ENCODE measurements at regions not wholly inside any gene's neighbourhood (a gene's known extent, or its start where the extent isn't known, plus 50 kb on each side); places are given as distances from the start of the nearest gene placed in this dataset.
"Not testable (repeated sequence)": the region's sequence is repeated elsewhere in the genome, so short reads cannot be mapped to it uniquely, and the experiment has no call there.

GRCh38 chr2:67579806-67580205 lies 182.7 kb downstream of the ETAA1 start:
- ATAC-seq: no peak
- Mint-ChIP-seq H3K27ac (no peak overlapping the region), H3K9me3 (peaks cover 14 to 17% of the 10 kb centered on the region in 2 donors)

GRCh38 chr2:67581751-67582150 lies 184.6 kb downstream of the ETAA1 start:
- ATAC-seq (no peak), DNase-seq (ENCODE audit: low spot score in 2 of 2) (no peak)
- Mint-ChIP-seq H3K27ac (no peak overlapping the region), H3K9me3 (peaks cover 25 to 34% of the 10 kb centered on the region in 2 donors), H3K36me3 (peaks cover 9 to 24% of the 10 kb centered on the region in 2 donors)

More at GRCh38 chr2:67579806-67580205, 182.7 kb downstream of the ETAA1 start:
- peaks cover 5 to 11% of the 10 kb centered on the region in 2 donors for H3K36me3 Mint-ChIP-seq
- DNase-seq (ENCODE audit: low spot score in 2 of 2): no peak

DNA sequence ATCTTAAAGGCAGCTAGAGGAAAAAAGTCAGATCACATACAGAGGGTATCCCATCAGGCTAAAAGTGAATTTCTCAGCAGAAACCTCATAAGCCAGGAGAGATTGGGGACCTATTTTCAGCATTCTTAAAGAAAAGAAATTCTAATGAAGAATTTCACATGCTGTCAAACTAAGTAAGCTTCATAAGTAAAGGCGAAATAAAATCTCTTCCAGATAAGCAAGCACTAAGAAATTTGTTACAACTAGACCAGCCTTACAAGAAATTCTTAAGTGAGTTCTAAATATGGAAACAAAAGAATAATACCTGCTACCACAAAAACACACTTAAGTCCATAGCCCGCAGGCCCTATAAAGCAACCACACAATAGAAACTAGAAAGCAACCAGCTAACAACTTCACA lies 186.1 kb downstream of the ETAA1 start:
- ATAC-seq: no peak
- Mint-ChIP-seq H3K9me3 (peaks cover 25 to 34% of the 10 kb centered on the region in 2 donors), H3K36me3 (peaks cover 9 to 24% of the 10 kb centered on the region in 2 donors), H3K27ac (no peak overlapping the region)
- DNase-seq (ENCODE audit: low spot score in 2 of 2): no peak

DNA sequence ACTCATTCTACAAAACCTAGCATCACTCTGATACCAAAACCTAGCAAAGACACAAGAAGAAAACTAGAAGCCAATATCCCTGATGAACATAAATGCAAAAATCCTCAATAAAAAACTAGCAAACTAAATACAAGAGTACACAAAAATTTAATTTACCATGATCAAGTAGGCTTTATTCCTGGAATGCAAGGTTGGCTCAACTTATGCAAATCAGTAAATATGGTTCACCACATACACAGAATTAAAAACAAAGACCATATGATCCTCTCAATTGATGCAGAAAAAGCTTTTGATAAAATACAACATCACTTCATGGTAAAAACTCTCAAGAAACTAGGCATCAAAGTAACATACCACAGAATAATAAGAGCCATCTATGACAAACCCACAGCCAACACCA lies 188.3 kb downstream of the ETAA1 start:
- DNase-seq (ENCODE audit: low spot score in 2 of 2) (no peak), ATAC-seq (no peak)
- no peak overlapping the region for H3K27ac Mint-ChIP-seq
- H3K36me3 Mint-ChIP-seq: peaks cover 9 to 31% of the 10 kb centered on the region in 2 donors
- peaks cover 30 to 38% of the 10 kb centered on the region in 2 donors for H3K9me3 Mint-ChIP-seq

DNA sequence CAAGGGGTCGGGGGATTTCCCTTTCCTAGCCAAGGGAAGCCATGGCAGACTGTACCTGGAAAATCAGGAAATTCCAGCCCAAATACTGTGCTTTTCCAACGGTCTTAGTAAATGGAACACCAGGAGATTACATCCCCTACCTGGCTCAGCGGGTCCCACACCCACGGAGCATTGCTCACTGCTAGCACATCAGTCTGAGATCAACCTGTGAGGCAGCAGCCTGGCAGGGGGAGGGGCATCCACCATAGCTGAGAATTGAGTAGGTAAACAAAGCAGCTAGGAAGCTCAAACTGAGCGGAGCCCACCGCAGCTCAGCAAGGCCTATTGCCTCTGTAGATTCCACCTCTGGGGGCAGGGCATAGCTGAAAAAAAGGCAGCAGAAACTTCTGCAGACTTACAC lies 192.0 kb downstream of the ETAA1 start:
- peaks cover 39 to 44% of the 10 kb centered on the region in 2 donors for H3K9me3 Mint-ChIP-seq
- H3K27ac Mint-ChIP-seq: not testable (repeated sequence)

DNA sequence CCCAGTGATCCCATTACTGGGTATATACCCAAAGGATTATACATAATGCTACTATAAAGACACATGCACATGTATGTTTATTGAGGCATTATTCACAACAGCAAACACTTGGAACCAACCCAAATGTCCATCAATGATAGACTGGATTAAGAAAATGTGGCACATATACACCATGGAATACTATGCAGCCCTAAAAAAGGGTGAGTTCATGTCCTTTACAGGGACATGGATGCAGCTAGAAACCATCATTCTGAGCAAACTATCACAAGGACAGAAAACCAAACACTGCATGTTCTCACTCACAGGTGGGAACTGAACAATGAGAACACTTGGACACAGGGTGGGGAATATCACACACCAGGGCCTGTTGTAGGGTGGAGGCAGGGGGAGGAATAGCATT lies 197.4 kb downstream of the ETAA1 start:
- H3K9me3 Mint-ChIP-seq: peaks cover 19 to 26% of the 10 kb centered on the region in 2 donors
- not testable (repeated sequence) for ATAC-seq; DNase-seq (ENCODE audit: low spot score in 2 of 2); H3K27ac Mint-ChIP-seq
- H3K36me3 Mint-ChIP-seq: peaks cover 0 to 16% of the 10 kb centered on the region in 2 donors

More for the DNA sequence above, 192.0 kb downstream of the ETAA1 start:
- not testable (repeated sequence) for DNase-seq (ENCODE audit: low spot score in 2 of 2); ATAC-seq
- peaks cover 9 to 34% of the 10 kb centered on the region in 2 donors for H3K36me3 Mint-ChIP-seq

DNA sequence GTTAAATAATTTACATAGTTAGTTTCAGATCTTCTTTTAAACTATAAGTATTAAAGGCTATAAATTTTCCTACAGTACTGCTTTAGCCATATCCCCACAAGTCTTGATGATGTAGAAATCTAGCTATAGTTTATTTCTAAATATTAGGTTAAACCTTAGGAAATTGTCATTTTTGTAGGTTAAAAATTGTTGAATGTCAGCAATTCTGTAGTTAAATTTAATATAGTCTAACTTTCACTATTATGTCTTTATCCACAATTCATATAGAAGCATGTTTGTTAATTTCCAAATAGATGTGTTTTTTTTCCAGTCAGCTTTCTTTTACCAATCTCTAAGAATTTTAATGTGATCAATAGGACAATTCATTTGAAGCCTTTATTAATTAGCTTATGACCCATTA lies 199.7 kb downstream of the ETAA1 start:
- ATAC-seq: no peak
- Mint-ChIP-seq H3K9me3 (peaks cover 2 to 12% of the 10 kb centered on the region in 2 donors), H3K27ac (no peak overlapping the region), H3K36me3 (peaks cover 0 to under 1% of the 10 kb centered on the region in 2 donors)
- DNase-seq (ENCODE audit: low spot score in 2 of 2): no peak

GRCh38 chr2:67599561-67599960 lies 202.4 kb downstream of the ETAA1 start:
- DNase-seq (ENCODE audit: low spot score in 2 of 2) (no peak), ATAC-seq (no peak)
- Mint-ChIP-seq H3K36me3 (no peaks in the 10 kb centered on the region), H3K9me3 (peaks cover 0 to 4% of the 10 kb centered on the region in 2 donors), H3K27ac (no peak overlapping the region)

- no peak for DNase-seq (ENCODE audit: low spot score in 2 of 2)
- peaks cover 0 to under 1% of the 10 kb centered on the region in 2 donors for H3K9me3 Mint-ChIP-seq
- ATAC-seq: no peak
- H3K27ac Mint-ChIP-seq: no peak overlapping the region
- H3K36me3 Mint-ChIP-seq: no peaks in the 10 kb centered on the region
Measured at GRCh38 chr2:67600222-67600871, 203.2 kb downstream of the ETAA1 start.

- H3K9me3 Mint-ChIP-seq: no peaks in the 10 kb centered on the region
- ATAC-seq: no peak
- no peaks in the 10 kb centered on the region for H3K36me3 Mint-ChIP-seq
- no peak for DNase-seq (ENCODE audit: low spot score in 2 of 2)
- no peak overlapping the region for H3K27ac Mint-ChIP-seq
Measured at GRCh38 chr2:67600946-67601345, 203.8 kb downstream of the ETAA1 start.

- no peak overlapping the region for H3K27ac Mint-ChIP-seq
- DNase-seq (ENCODE audit: low spot score in 2 of 2): no peak
- no peaks in the 10 kb centered on the region for H3K9me3 Mint-ChIP-seq
- H3K36me3 Mint-ChIP-seq: no peaks in the 10 kb centered on the region
- no peak for ATAC-seq
Measured at GRCh38 chr2:67604360-67604759, 207.2 kb downstream of the ETAA1 start.

- no peak overlapping the region for H3K27ac Mint-ChIP-seq
- no peak for DNase-seq (ENCODE audit: low spot score in 2 of 2)
- no peak for ATAC-seq
- H3K36me3 Mint-ChIP-seq: no peaks in the 10 kb centered on the region
- H3K9me3 Mint-ChIP-seq: no peaks in the 10 kb centered on the region
Measured at GRCh38 chr2:67612576-67613042, 215.5 kb downstream of the ETAA1 start.

DNA sequence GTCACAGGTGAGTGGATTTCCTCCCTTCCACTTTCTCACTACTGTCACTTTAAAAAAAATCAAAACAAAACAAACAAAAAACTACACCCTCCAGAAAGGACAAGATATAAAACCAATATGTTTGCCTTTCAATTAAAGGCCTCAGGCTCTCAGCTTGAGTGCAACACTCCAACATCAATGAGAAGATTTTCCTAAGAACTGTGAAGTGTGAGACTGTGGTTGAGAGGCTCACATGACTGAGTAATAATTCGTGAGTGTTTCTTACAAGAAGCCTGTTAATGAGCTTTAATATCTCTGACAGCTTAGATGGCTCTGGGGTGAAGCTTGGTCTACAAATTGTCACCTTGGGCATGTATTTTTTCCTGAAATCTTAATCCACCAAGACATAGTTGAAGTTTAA lies 216.1 kb downstream of the ETAA1 start:
- no peak for ATAC-seq
- Mint-ChIP-seq H3K27ac (no peak overlapping the region), H3K9me3 (no peaks in the 10 kb centered on the region), H3K36me3 (no peaks in the 10 kb centered on the region)
- no peak for DNase-seq (ENCODE audit: low spot score in 2 of 2)

GRCh38 chr2:67614454-67614853 lies 217.3 kb downstream of the ETAA1 start:
- no peaks in the 10 kb centered on the region for H3K9me3 Mint-ChIP-seq
- no peak for DNase-seq (ENCODE audit: low spot score in 2 of 2)
- H3K36me3 Mint-ChIP-seq: no peaks in the 10 kb centered on the region
- no peak overlapping the region for H3K27ac Mint-ChIP-seq
- no peak for ATAC-seq

DNA sequence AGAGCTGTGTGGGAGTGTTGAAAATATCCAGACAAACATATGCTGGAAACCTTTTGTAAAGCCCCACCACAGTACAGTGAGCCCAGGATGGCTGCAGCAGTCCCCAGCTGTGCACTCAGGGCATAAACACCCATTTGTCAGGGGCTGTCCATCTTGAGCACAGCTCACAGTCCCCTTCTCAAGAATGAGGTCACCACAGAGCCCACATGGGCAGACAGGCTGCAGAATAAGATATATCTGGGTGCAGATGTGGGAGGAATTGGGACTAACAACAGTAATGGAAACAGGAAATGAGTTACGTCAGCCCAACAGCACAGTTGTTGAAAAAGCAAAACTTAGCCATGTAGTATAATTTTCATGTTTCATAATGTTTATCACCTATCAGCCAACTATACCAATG lies 219.6 kb downstream of the ETAA1 start:
- DNase-seq (ENCODE audit: low spot score in 2 of 2) (no peak), ATAC-seq (peak in 1 of 2 donors; percentile 43)
- no peaks in the 10 kb centered on the region for H3K9me3 Mint-ChIP-seq

GRCh38 chr2:67619204-67619603 lies 222.1 kb downstream of the ETAA1 start:
- ATAC-seq (no peak), DNase-seq (ENCODE audit: low spot score in 2 of 2) (no peak)
- Mint-ChIP-seq H3K9me3 (no peaks in the 10 kb centered on the region), H3K27ac (no peak overlapping the region), H3K36me3 (no peaks in the 10 kb centered on the region)

More for the DNA sequence above, 219.6 kb downstream of the ETAA1 start:
- no peaks in the 10 kb centered on the region for H3K36me3 Mint-ChIP-seq
- no peak overlapping the region for H3K27ac Mint-ChIP-seq

DNA sequence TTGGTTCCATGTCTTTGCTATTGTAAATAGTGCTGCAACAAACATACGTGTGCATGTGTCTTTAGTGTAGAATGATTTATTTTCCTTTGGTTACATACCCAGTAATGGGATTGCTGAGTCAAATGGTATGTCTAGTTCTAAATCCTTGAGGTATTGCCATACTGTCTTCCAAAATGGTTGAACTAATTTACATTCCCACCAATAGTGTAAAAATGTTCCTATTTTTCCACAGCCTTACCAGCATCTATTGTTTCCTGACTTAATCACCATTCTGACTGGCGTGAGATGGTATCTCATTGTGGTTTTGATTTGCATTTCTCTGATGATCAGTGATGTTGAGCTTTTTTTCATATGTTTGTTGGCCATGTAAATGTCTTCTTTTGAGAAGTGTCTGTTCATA lies 226.6 kb downstream of the ETAA1 start:
- not testable (repeated sequence) for ATAC-seq; H3K27ac Mint-ChIP-seq; H3K36me3 Mint-ChIP-seq; H3K9me3 Mint-ChIP-seq; DNase-seq (ENCODE audit: low spot score in 2 of 2)

DNA sequence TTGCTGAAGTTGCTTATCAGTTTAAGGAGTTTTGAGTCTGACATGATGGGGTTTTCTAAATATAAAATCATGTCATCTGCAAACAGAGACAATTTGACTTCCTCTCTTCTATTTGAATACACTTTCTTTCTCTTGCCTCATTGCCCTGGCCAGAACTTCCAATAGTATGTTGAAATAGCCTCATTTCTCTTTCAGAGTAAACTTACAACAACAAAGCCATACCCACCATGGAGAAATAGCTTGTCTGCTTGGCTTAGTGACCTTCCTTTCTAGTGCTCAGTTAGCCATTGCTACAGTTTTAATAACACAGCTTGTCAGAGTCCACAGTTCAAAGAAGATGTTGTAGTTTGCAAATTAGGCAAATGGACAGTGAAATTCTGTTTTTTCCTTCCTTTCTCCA lies 228.0 kb downstream of the ETAA1 start:
- ATAC-seq: no peak
- Mint-ChIP-seq H3K27ac (no peak overlapping the region), H3K9me3 (peaks cover 0 to 11% of the 10 kb centered on the region in 2 donors), H3K36me3 (no peaks in the 10 kb centered on the region)
- no peak for DNase-seq (ENCODE audit: low spot score in 2 of 2)

Measured in activated naive CD4-positive, alpha-beta T cell treated with anti-CD3 and anti-CD28 coated beads, Interleukin-2, amount 50 U/mL, for 72 hours (primary cell).